ENCODE measurements at regions not wholly inside any gene's neighbourhood (a gene's known extent, or its start where the extent isn't known, plus 50 kb on each side); places are given as distances from the start of the nearest gene placed in this dataset.

GRCh38 chr21:28268685-28269084 is 724.0 kb downstream of the LTN1 start:
- TF ChIP-seq CTCF (IDR thresholded peaks at IDR 0.05) (no peak), POLR2A (IDR thresholded peaks at IDR 0.05) (no peak), EP300 (IDR thresholded peaks at IDR 0.05) (no peak)
